ENCODE measurements at regions not wholly inside any gene's neighbourhood (a gene's known extent, or its start where the extent isn't known, plus 50 kb on each side); places are given as distances from the start of the nearest gene placed in this dataset.

GRCh38 chr11:69919659-69920344, 100.6 kb upstream of the FGF3 start:
- no peak for TF ChIP-seq CTCF (IDR thresholded peaks at IDR 0.05 in 8 of 11, conservative IDR thresholded peaks at IDR 0.05 in 3 of 11)
- no peak for TF ChIP-seq POLR2A (IDR thresholded peaks at IDR 0.05)

Data from spleen (tissue), 7 donors.